ENCODE measurements at regions not wholly inside any gene's neighbourhood (a gene's known extent, or its start where the extent isn't known, plus 50 kb on each side); places are given as distances from the start of the nearest gene placed in this dataset.

DNA sequence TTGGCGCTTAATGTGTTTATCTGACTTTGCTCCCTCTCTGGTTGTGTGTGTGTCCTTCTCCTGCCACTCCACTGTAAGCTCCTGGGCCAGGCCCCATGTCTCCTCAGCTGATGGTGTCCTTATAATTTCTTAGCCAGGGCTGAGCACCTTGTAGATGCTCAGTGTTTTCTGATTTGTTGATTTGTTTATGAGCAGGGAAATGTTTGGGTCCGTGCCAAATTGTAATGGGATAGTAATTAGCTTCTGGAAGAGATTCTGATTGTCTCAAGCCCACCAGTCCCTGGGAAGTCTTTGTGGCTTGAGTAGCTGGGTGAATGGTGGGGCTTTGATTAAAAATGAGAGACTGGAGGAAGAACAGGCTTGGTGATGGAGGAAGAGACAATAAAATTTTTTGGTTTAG, 270.5 kb downstream of the MYCN start:
- DNase-seq (ENCODE audit: low read depth) = no peak
- TF ChIP-seq MYC (IDR thresholded peaks at IDR 0.05; ENCODE audit: low read depth, low read length) (no peak), POLR2A (IDR thresholded peaks at IDR 0.05; ENCODE audit: extremely low read depth, insufficient read length) (no peak)
- TF ChIP-seq, protein P1, sequence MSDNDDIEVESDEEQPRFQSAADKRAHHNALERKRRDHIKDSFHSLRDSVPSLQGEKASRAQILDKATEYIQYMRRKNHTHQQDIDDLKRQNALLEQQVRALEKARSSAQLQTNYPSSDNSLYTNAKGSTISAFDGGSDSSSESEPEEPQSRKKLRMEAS (IDR thresholded peaks at IDR 0.05; ENCODE audit: low read depth, low read length) = no peak
- TF ChIP-seq, protein P2, sequence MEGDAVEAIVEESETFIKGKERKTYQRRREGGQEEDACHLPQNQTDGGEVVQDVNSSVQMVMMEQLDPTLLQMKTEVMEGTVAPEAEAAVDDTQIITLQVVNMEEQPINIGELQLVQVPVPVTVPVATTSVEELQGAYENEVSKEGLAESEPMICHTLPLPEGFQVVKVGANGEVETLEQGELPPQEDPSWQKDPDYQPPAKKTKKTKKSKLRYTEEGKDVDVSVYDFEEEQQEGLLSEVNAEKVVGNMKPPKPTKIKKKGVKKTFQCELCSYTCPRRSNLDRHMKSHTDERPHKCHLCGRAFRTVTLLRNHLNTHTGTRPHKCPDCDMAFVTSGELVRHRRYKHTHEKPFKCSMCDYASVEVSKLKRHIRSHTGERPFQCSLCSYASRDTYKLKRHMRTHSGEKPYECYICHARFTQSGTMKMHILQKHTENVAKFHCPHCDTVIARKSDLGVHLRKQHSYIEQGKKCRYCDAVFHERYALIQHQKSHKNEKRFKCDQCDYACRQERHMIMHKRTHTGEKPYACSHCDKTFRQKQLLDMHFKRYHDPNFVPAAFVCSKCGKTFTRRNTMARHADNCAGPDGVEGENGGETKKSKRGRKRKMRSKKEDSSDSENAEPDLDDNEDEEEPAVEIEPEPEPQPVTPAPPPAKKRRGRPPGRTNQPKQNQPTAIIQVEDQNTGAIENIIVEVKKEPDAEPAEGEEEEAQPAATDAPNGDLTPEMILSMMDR (IDR thresholded peaks at IDR 0.05; ENCODE audit: low read depth, low read length) = no peak
- H3K4me3 ChIP-seq (ENCODE audit: low read depth, low read length) = no peak overlapping the region

DNA sequence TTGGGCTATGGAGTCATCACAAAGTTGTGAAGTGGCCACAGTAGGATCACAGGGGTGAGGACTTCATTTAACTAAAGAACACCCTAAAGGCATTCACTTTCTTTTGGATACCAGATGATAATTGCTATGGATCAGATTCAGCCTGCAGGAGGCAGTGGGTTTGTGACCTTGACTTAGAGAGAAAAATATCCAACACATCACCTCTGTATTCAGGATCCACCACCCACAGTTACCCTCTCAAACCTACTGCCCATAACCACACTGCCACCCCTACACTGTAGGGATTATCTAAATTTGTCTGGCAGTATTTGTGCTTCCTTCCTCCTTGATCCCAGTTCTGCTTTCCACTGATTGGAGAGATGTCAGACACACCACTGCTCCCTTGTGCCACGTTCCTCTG, 269.4 kb downstream of the MYCN start:
- TF ChIP-seq MYC (IDR thresholded peaks at IDR 0.05; ENCODE audit: low read depth, low read length) = no peak
- TF ChIP-seq, protein P1 (IDR thresholded peaks at IDR 0.05; ENCODE audit: low read depth, low read length) = no peak
- TF ChIP-seq, protein P2 (IDR thresholded peaks at IDR 0.05; ENCODE audit: low read depth, low read length) = no peak
- no peak for TF ChIP-seq POLR2A (IDR thresholded peaks at IDR 0.05; ENCODE audit: extremely low read depth, insufficient read length)
- H3K4me3 ChIP-seq (ENCODE audit: low read depth, low read length) = no peak overlapping the region
- DNase-seq (ENCODE audit: low read depth) = no peak

DNA sequence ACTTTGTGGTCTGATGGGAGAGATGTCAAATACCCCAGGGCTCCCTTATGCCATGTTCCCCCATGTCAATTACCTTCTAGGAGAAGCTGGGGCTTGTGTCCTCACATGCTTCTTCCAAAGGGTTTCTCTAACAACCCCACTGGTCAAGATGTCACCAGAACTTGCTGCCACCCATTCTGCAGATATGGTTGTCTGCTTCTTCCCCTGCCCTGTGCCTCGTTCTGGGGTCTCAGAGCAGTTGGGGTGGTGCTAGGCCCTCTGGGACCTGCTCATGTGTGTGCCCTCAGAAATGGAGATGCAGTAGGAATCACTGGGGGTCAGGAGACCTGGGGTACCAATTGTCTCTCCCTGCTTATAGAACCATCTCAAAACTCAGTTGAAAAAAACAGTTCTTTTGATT, 268.6 kb downstream of the MYCN start:
- no peak for DNase-seq (ENCODE audit: low read depth)
- H3K4me3 ChIP-seq (ENCODE audit: low read depth, low read length) = no peak overlapping the region
- TF ChIP-seq, protein P1 (IDR thresholded peaks at IDR 0.05; ENCODE audit: low read depth, low read length) = no peak
- TF ChIP-seq MYC (IDR thresholded peaks at IDR 0.05; ENCODE audit: low read depth, low read length) (no peak), POLR2A (IDR thresholded peaks at IDR 0.05; ENCODE audit: extremely low read depth, insufficient read length) (no peak)
- TF ChIP-seq, protein P2 (IDR thresholded peaks at IDR 0.05; ENCODE audit: low read depth, low read length) = no peak

DNA sequence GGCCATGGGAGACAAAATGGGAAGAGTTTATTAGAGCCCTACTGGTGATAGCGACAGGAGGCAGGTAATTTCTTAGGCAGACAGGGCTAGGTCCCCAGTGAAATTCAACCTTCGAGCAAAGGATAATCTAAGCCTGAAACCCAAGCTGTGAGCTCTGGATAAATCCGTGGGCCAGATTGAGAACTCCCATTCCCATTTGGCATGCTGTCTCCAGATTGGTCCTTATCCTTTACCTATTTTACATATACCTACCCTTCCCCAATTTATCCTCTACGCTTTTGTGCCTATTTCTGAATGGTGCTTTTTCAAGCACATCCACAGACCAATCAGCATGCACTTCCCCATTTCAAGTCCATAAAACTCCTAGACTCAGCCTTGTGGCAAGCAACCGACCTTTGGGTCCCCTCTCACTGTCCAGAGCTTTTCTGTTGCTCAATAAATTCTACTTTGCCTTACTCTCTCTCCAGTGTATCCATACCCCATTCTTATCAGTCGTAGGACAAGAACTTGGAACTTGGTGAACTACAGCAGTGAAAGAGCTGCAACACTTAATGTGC, 268.0 kb downstream of the MYCN start:
- TF ChIP-seq POLR2A (IDR thresholded peaks at IDR 0.05; ENCODE audit: extremely low read depth, insufficient read length) (no peak), MYC (IDR thresholded peaks at IDR 0.05; ENCODE audit: low read depth, low read length) (no peak)
- TF ChIP-seq, protein P1 (IDR thresholded peaks at IDR 0.05; ENCODE audit: low read depth, low read length) = no peak
- TF ChIP-seq, protein P2 (IDR thresholded peaks at IDR 0.05; ENCODE audit: low read depth, low read length) = no peak
- DNase-seq (ENCODE audit: low read depth) = no peak
- no peak overlapping the region for H3K4me3 ChIP-seq (ENCODE audit: low read depth, low read length)

DNA sequence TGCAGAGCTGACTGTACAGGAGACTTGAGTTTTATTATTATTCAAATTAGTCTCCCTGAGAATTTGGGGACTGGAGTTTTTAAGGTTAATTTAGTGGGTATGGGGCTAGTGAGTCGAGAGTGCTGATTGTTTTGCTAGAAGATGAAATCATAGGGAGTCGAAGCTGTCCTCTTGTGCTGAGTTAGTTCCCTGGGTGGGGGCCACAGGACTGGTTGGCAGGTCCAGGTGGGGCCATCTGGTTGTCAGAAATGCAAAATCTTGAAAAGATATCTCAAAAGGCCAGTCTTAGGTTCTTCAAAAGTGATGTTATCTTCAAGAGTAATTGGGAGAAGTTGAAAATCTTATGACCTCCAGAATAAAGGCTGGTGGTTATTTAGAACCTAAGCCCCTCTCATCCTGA, 267.3 kb downstream of the MYCN start:
- DNase-seq (ENCODE audit: low read depth) = no peak
- TF ChIP-seq, protein P1 (IDR thresholded peaks at IDR 0.05; ENCODE audit: low read depth, low read length) = no peak
- TF ChIP-seq MYC (IDR thresholded peaks at IDR 0.05; ENCODE audit: low read depth, low read length) = no peak
- TF ChIP-seq, protein P2 (IDR thresholded peaks at IDR 0.05; ENCODE audit: low read depth, low read length) = no peak
- H3K4me3 ChIP-seq (ENCODE audit: low read depth, low read length) = no peak overlapping the region

Measured in NB4 (cell line).